CD8-positive, alpha-beta memory T cell (primary cell): ENCODE measurements at regions not wholly inside any gene's neighbourhood (a gene's known extent, or its start where the extent isn't known, plus 50 kb on each side); places are given as distances from the start of the nearest gene placed in this dataset.

Source experiments
- CTCF ChIA-PET: fragments of 350-600 bp; sonication (Branson Sonifier 250); formaldehyde crosslinking; loops from one replicate; lab custom pipeline; 2021; ENCODE audit warnings: antibody characterized with exemption; lab: Charles Lee
- POLR2A ChIA-PET: fragments of 350-600 bp; sonication (Branson Sonifier 250); formaldehyde crosslinking; loops from one replicate; lab custom pipeline; 2021; ENCODE audit warnings: antibody characterized with exemption; lab: Charles Lee
- DNase-seq, 5 donors: peaks; one replicate each; pipeline versions ENCODE4 v3.0.0 to v3.0.0-alpha.2; 2020 to 2022; ENCODE audit warnings: mixed read lengths in 1 of 5
- H3K27ac ChIP-seq: one replicate; pipeline ENCODE4 v1.7.0; 2013; ENCODE audit warnings: low read depth, mild to moderate bottlenecking, low read length, moderate library complexity
- H3K27me3 ChIP-seq: 2 replicates; pipeline ENCODE4 v1.7.0; 2013; ENCODE audit warnings: low read length, mild to moderate bottlenecking; ENCODE audit not compliant: insufficient read depth, poor library complexity, severe bottlenecking
- H3K36me3 ChIP-seq: 2 replicates; pipeline ENCODE4 v1.7.0; 2013; ENCODE audit warnings: mild to moderate bottlenecking, low read length, moderate library complexity; ENCODE audit not compliant: insufficient read depth
- H3K4me1 ChIP-seq: 2 replicates; pipeline ENCODE4 v1.7.0; 2013; ENCODE audit warnings: mild to moderate bottlenecking, low read length, moderate library complexity; ENCODE audit not compliant: insufficient read depth
- H3K4me3 ChIP-seq: 2 replicates; pipeline ENCODE4 v1.7.0; 2013; ENCODE audit warnings: mild to moderate bottlenecking, low read length
- H3K9me3 ChIP-seq: 2 replicates; pipeline ENCODE4 v1.7.0; 2013; ENCODE audit warnings: mild to moderate bottlenecking, low read length
- H3K27ac Mint-ChIP-seq, 8 donors: one replicate each; pipeline ENCODE4 v1.8.0; 2020 to 2021; ENCODE audit warnings: mixed read lengths in 8 of 8, mild to moderate bottlenecking in 6 of 8, inconsistent platforms in 3 of 8, moderate library complexity in 3 of 8
- H3K27me3 Mint-ChIP-seq, 2 donors: one replicate each; pipeline ENCODE4 v1.8.0; 2020 to 2021; ENCODE audit warnings: mixed read lengths in 2 of 2, mild to moderate bottlenecking in 1 of 2, moderate library complexity in 1 of 2
- H3K36me3 Mint-ChIP-seq, 3 donors: one replicate each; pipeline ENCODE4 v1.8.0; 2020 to 2021; ENCODE audit warnings: mixed read lengths in 3 of 3, inconsistent platforms in 1 of 3, mild to moderate bottlenecking in 1 of 3
- H3K4me1 Mint-ChIP-seq, 3 donors: one replicate each; pipeline ENCODE4 v1.8.0; 2020 to 2021; ENCODE audit warnings: mixed read lengths in 3 of 3, inconsistent platforms in 1 of 3, mild to moderate bottlenecking in 1 of 3
- H3K4me3 Mint-ChIP-seq, 7 donors: one replicate each; pipeline ENCODE4 v1.8.0; 2020 to 2021; ENCODE audit warnings: mixed read lengths in 7 of 7, mild to moderate bottlenecking in 6 of 7, moderate library complexity in 4 of 7, inconsistent platforms in 2 of 7
- H3K9me3 Mint-ChIP-seq, 5 donors: one replicate each; pipeline ENCODE4 v1.8.0; 2020 to 2022; ENCODE audit warnings: mixed read lengths in 5 of 5, mild to moderate bottlenecking in 3 of 5, moderate library complexity in 2 of 5, inconsistent platforms in 1 of 5

GRCh38 chr6:105763866-105764265, 322.3 kb upstream of the PRDM1 start:
- Mint-ChIP-seq H3K9me3 (peaks cover 0 to 2% (median 0%) of the 10 kb centered on the region in 5 donors), H3K36me3 (peaks cover 0 to 3% (median 1%) of the 10 kb centered on the region in 3 donors), H3K27me3 (no peaks in the 10 kb centered on the region), H3K4me3 (no peak overlapping the region), H3K27ac (no peak overlapping the region), H3K4me1 (no peaks in the 10 kb centered on the region)
- H3K27me3 ChIP-seq: no peaks in the 10 kb centered on the region
- ChIA-PET POLR2A (no interaction called here), CTCF (no interaction called here)
- no peak overlapping the region for H3K27ac ChIP-seq
- no peaks in the 10 kb centered on the region for H3K36me3 ChIP-seq
- no peaks in the 10 kb centered on the region for H3K4me1 ChIP-seq
- H3K9me3 ChIP-seq: no peaks in the 10 kb centered on the region
- DNase-seq: no peak
- no peak overlapping the region for H3K4me3 ChIP-seq

- Histone ChIP-seq H3K4me1 (no peaks in the 10 kb centered on the region), H3K27me3 (no peaks in the 10 kb centered on the region), H3K4me3 (no peak overlapping the region), H3K27ac (no peak overlapping the region), H3K36me3 (no peaks in the 10 kb centered on the region), H3K9me3 (no peaks in the 10 kb centered on the region)
- H3K4me3 Mint-ChIP-seq: no peak overlapping the region
- no peak overlapping the region for H3K27ac Mint-ChIP-seq
- ChIA-PET POLR2A (no interaction called here), CTCF (no interaction called here)
- peaks cover 0 to 3% (median 3%) of the 10 kb centered on the region in 3 donors for H3K36me3 Mint-ChIP-seq
- no peak for DNase-seq
- H3K27me3 Mint-ChIP-seq: peaks cover 0 to 3% of the 10 kb centered on the region in 2 donors
- H3K4me1 Mint-ChIP-seq: peaks cover 0 to 16% (median 0%) of the 10 kb centered on the region in 3 donors
- peaks cover 0 to 2% (median 0%) of the 10 kb centered on the region in 5 donors for H3K9me3 Mint-ChIP-seq
Measured at GRCh38 chr6:105760746-105761145, 325.4 kb upstream of the PRDM1 start.

DNA sequence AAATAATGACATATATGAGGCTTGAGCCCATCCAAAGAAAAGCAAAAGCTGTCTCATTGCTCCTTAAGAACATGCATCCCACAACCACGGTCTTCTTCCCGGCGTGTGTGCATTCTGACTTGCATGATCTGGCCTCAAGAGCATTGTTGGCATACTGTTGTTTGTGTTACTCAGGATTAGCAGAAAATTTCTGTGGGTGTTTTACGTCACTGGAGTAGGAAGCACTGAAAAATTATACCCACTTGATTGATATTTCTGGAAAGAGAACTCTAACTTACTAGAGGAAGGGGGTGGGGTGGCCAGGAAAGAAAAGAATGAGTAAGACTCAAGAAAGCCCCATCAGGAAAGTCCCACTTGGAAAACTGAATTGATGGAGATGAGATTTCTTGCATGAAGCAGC, 326.2 kb upstream of the PRDM1 start:
- Histone ChIP-seq H3K27me3 (no peaks in the 10 kb centered on the region), H3K36me3 (no peaks in the 10 kb centered on the region), H3K4me3 (no peak overlapping the region), H3K4me1 (no peaks in the 10 kb centered on the region), H3K27ac (no peak overlapping the region), H3K9me3 (no peaks in the 10 kb centered on the region)
- Mint-ChIP-seq H3K4me3 (no peak overlapping the region), H3K9me3 (peaks cover 0 to 2% (median 0%) of the 10 kb centered on the region in 5 donors), H3K36me3 (peaks cover 0 to 3% (median 3%) of the 10 kb centered on the region in 3 donors), H3K27ac (no peak overlapping the region), H3K27me3 (peaks cover 0 to 5% of the 10 kb centered on the region in 2 donors), H3K4me1 (peaks cover 0 to 16% (median 0%) of the 10 kb centered on the region in 3 donors)
- ChIA-PET POLR2A (no interaction called here), CTCF (no interaction called here)
- no peak for DNase-seq

- Mint-ChIP-seq H3K4me3 (no peak overlapping the region), H3K4me1 (peaks cover 0 to 16% (median 0%) of the 10 kb centered on the region in 3 donors), H3K27me3 (peaks cover 0 to 5% of the 10 kb centered on the region in 2 donors), H3K27ac (no peak overlapping the region), H3K9me3 (peaks cover 0 to 2% (median 0%) of the 10 kb centered on the region in 5 donors), H3K36me3 (peaks cover 0 to 3% (median 3%) of the 10 kb centered on the region in 3 donors)
- no peaks in the 10 kb centered on the region for H3K9me3 ChIP-seq
- POLR2A ChIA-PET: no interaction called here
- DNase-seq: no peak
- H3K27me3 ChIP-seq: no peaks in the 10 kb centered on the region
- no peak overlapping the region for H3K27ac ChIP-seq
- H3K36me3 ChIP-seq: no peaks in the 10 kb centered on the region
- H3K4me1 ChIP-seq: no peaks in the 10 kb centered on the region
- H3K4me3 ChIP-seq: no peak overlapping the region
- CTCF ChIA-PET: no interaction called here
Measured at GRCh38 chr6:105759015-105759414, 327.1 kb upstream of the PRDM1 start.

GRCh38 chr6:105757512-105758200, 328.5 kb upstream of the PRDM1 start:
- POLR2A ChIA-PET: no interaction called here
- peaks cover 0 to 16% (median 0%) of the 10 kb centered on the region in 3 donors for H3K4me1 Mint-ChIP-seq

DNA sequence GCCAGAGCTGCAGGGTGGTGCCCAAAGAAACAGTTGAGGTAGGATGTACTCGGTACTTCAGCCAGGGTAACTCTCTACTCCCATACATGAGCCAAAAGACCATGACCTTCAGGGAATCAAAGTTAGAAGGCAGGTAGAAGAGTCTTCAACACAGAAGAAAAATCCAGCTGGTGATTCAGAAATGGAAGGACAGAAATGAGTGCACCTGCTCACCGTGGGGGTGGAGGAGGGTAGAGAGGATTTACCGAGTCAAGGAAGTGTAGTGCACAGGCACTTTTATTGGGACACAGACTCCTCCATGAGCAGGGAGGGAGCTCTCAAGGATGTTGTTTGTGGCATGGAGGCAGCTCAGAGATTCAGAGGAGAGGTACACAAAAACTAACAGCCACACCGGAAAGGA, 330.3 kb upstream of the PRDM1 start:
- CTCF ChIA-PET: no interaction called here
- Mint-ChIP-seq H3K27me3 (peaks cover 0 to 5% of the 10 kb centered on the region in 2 donors), H3K4me1 (peaks cover 0 to 16% (median 0%) of the 10 kb centered on the region in 3 donors), H3K36me3 (peaks cover 0 to 3% (median 2%) of the 10 kb centered on the region in 3 donors), H3K4me3 (no peak overlapping the region), H3K9me3 (peaks cover 0 to 2% (median 0%) of the 10 kb centered on the region in 5 donors), H3K27ac (peak overlapping the region in 2 of 8 donors; percentile 4 to 49)
- Histone ChIP-seq H3K36me3 (no peaks in the 10 kb centered on the region), H3K4me3 (no peak overlapping the region), H3K27ac (no peak overlapping the region), H3K27me3 (no peaks in the 10 kb centered on the region), H3K4me1 (no peaks in the 10 kb centered on the region), H3K9me3 (no peaks in the 10 kb centered on the region)
- DNase-seq: no peak
- POLR2A ChIA-PET: no interaction called here

More at GRCh38 chr6:105757512-105758200, 328.5 kb upstream of the PRDM1 start:
- H3K27me3 Mint-ChIP-seq: peaks cover 0 to 5% of the 10 kb centered on the region in 2 donors
- DNase-seq: no peak
- no peaks in the 10 kb centered on the region for H3K9me3 ChIP-seq
- H3K27me3 ChIP-seq: no peaks in the 10 kb centered on the region
- no peaks in the 10 kb centered on the region for H3K36me3 ChIP-seq
- H3K9me3 Mint-ChIP-seq: peaks cover 0 to 2% (median 0%) of the 10 kb centered on the region in 5 donors
- no peak overlapping the region for H3K27ac ChIP-seq
- H3K36me3 Mint-ChIP-seq: peaks cover 0 to 2% (median 0%) of the 10 kb centered on the region in 3 donors
- no peaks in the 10 kb centered on the region for H3K4me1 ChIP-seq
- H3K4me3 ChIP-seq: no peak overlapping the region
- H3K4me3 Mint-ChIP-seq: no peak overlapping the region
- H3K27ac Mint-ChIP-seq: no peak overlapping the region
- CTCF ChIA-PET: no interaction called here

DNA sequence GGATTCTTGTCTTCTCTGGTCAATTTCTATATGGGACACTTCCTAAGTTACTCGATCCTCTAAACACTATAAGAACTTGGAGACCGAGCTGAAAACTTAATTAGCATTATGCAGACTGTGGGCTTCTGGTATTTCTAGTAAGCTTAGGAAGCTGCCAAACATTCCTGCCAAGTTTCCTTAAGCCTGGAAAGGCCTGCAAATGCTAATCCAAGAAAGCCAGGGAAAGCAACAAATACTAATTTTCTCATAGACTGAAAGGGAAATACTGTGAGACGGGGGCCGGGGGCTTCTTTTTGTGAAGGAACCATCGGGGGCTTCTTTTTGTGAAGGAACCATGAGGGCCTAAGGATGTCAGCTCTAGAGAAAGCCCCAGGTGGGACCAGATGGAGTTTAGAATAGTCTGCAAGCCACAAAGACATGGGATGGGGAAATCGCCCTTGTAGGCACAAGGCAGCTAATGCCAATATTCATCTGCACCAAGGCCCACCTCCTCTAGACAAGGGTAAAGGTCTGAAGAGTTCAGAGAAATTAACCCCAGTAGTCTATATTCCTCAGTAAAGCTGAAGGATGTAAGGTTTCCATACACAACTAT, 332.4 kb upstream of the PRDM1 start:
- Mint-ChIP-seq H3K36me3 (peaks cover 0 to 3% (median 2%) of the 10 kb centered on the region in 3 donors), H3K9me3 (peaks cover 0 to 2% (median 0%) of the 10 kb centered on the region in 5 donors), H3K4me3 (no peak overlapping the region), H3K4me1 (peaks cover 0 to 16% (median 0%) of the 10 kb centered on the region in 3 donors), H3K27me3 (peaks cover 0 to 5% of the 10 kb centered on the region in 2 donors), H3K27ac (peak overlapping the region in 1 of 8 donors; percentile 21)
- H3K4me3 ChIP-seq: no peak overlapping the region
- CTCF ChIA-PET: no interaction called here
- no peak for DNase-seq
- no peaks in the 10 kb centered on the region for H3K36me3 ChIP-seq
- H3K27ac ChIP-seq: no peak overlapping the region
- no peaks in the 10 kb centered on the region for H3K9me3 ChIP-seq
- POLR2A ChIA-PET: no interaction called here
- H3K27me3 ChIP-seq: no peaks in the 10 kb centered on the region
- H3K4me1 ChIP-seq: no peaks in the 10 kb centered on the region

- ChIA-PET CTCF (no interaction called here), POLR2A (no interaction called here)
- no peak for DNase-seq
- Histone ChIP-seq H3K9me3 (no peaks in the 10 kb centered on the region), H3K36me3 (no peaks in the 10 kb centered on the region), H3K4me3 (no peak overlapping the region), H3K27ac (no peak overlapping the region), H3K27me3 (no peaks in the 10 kb centered on the region), H3K4me1 (no peaks in the 10 kb centered on the region)
- no peak overlapping the region for H3K4me3 Mint-ChIP-seq
- H3K9me3 Mint-ChIP-seq: peaks cover 0 to 2% (median 0%) of the 10 kb centered on the region in 5 donors
- H3K4me1 Mint-ChIP-seq: peaks cover 0 to 16% (median 0%) of the 10 kb centered on the region in 3 donors
- H3K27ac Mint-ChIP-seq: no peak overlapping the region
- H3K36me3 Mint-ChIP-seq: peaks cover 0 to 3% (median 2%) of the 10 kb centered on the region in 3 donors
- peaks cover 0 to 5% of the 10 kb centered on the region in 2 donors for H3K27me3 Mint-ChIP-seq
Measured at GRCh38 chr6:105753207-105753606, 332.9 kb upstream of the PRDM1 start.
